IPS-NIHi7 (cell line): ENCODE measurements at regions not wholly inside any gene's neighbourhood (a gene's known extent, or its start where the extent isn't known, plus 50 kb on each side); places are given as distances from the start of the nearest gene placed in this dataset.
"Not testable (repeated sequence)": the region's sequence is repeated elsewhere in the genome, so short reads cannot be mapped to it uniquely, and the experiment has no call there.

Experiments used
- DNase-seq: peaks from one replicate; pipeline ENCODE4 v3.0.0; 2012; ENCODE audit warnings: mixed read lengths; ENCODE audit errors: extremely low spot score

GRCh38 chr18:34528177-34528576, 181.9 kb upstream of the DTNA start:
- DNase-seq = no peak

- no peak for DNase-seq
Observed at GRCh38 chr18:34529358-34530335, 180.5 kb upstream of the DTNA start.

GRCh38 chr18:34531110-34531509, 179.0 kb upstream of the DTNA start:
- DNase-seq = no peak

GRCh38 chr18:34534642-34535041, 175.5 kb upstream of the DTNA start:
- DNase-seq = not testable (repeated sequence)

- no peak for DNase-seq
Observed at GRCh38 chr18:34540897-34541296, 169.2 kb upstream of the DTNA start.

GRCh38 chr18:34542625-34543024, 167.5 kb upstream of the DTNA start:
- DNase-seq = no peak

- no peak for DNase-seq
Observed at GRCh38 chr18:34543356-34543755, 166.7 kb upstream of the DTNA start.

GRCh38 chr18:34543945-34544344, 166.2 kb upstream of the DTNA start:
- no peak for DNase-seq

GRCh38 chr18:34544930-34545329, 165.2 kb upstream of the DTNA start:
- DNase-seq = no peak

GRCh38 chr18:34548120-34548972, 161.8 kb upstream of the DTNA start:
- peak; percentile 32 for DNase-seq

- DNase-seq = no peak
Observed at GRCh38 chr18:34548973-34549294, 161.2 kb upstream of the DTNA start.

GRCh38 chr18:34549367-34549766, 160.7 kb upstream of the DTNA start:
- no peak for DNase-seq

GRCh38 chr18:34550156-34550555, 159.9 kb upstream of the DTNA start:
- no peak for DNase-seq

GRCh38 chr18:34550902-34551301, 159.2 kb upstream of the DTNA start:
- DNase-seq = no peak

GRCh38 chr18:34551824-34552223, 158.3 kb upstream of the DTNA start:
- DNase-seq = no peak

- no peak for DNase-seq
Observed at GRCh38 chr18:34562252-34562870, 147.7 kb upstream of the DTNA start.

GRCh38 chr18:34567857-34568256, 142.2 kb upstream of the DTNA start:
- DNase-seq = no peak

GRCh38 chr18:34576622-34577021, 133.5 kb upstream of the DTNA start:
- no peak for DNase-seq

- peak; percentile 28 for DNase-seq
Observed at GRCh38 chr18:34583895-34584294, 126.2 kb upstream of the DTNA start.

GRCh38 chr18:34590503-34590902, 119.6 kb upstream of the DTNA start:
- no peak for DNase-seq

GRCh38 chr18:34591920-34592444, 118.1 kb upstream of the DTNA start:
- DNase-seq = no peak

GRCh38 chr18:34592481-34592880, 117.6 kb upstream of the DTNA start:
- no peak for DNase-seq
